Neural cell (in vitro differentiated cells): ENCODE measurements at regions not wholly inside any gene's neighbourhood (a gene's known extent, or its start where the extent isn't known, plus 50 kb on each side); places are given as distances from the start of the nearest gene placed in this dataset.

Experiments used
- H2AFZ ChIP-seq: fragments of 200-600, 300-800 bp; sonication (generic), shearing (Covaris generic); 2 replicates; pipeline ENCODE4 v1.6.0; 2014; ENCODE audit warnings: low read depth, mild to moderate bottlenecking, antibody characterized with exemption, low read length, moderate library complexity
- H3F3A ChIP-seq: fragments of 200-600 bp; shearing (Covaris generic); 2 replicates; pipeline ENCODE4 v1.6.1; 2016; ENCODE audit warnings: mild to moderate bottlenecking, moderate library complexity, mixed read lengths, antibody characterized with exemption, low read length; ENCODE audit not compliant: insufficient read depth, poor library complexity, severe bottlenecking
- H3K27ac ChIP-seq: fragments of 200-600, 300-800 bp; sonication (generic), shearing (Covaris generic); 2 replicates; pipeline ENCODE4 v1.5.1; 2014; ENCODE audit warnings: mild to moderate bottlenecking, low read length, moderate library complexity
- H3K27me3 ChIP-seq: fragments of 300-800, 200-600 bp; sonication (generic), shearing (Covaris generic); 2 replicates; pipeline ENCODE4 v1.6.0; 2014; ENCODE audit warnings: mild to moderate bottlenecking, low read depth, low read length, moderate library complexity; ENCODE audit not compliant: insufficient read depth
- H3K36me3 ChIP-seq: fragments of 300-800, 200-600 bp; sonication (generic), shearing (Covaris generic); 2 replicates; pipeline ENCODE4 v1.5.1; 2014; ENCODE audit warnings: mild to moderate bottlenecking, antibody characterized with exemption, low read length, moderate library complexity; ENCODE audit not compliant: insufficient read depth
- H3K4me2 ChIP-seq: fragments of 300-800, 200-600 bp; sonication (generic), shearing (Covaris generic); 2 replicates; pipeline ENCODE4 v1.6.0; 2014; ENCODE audit warnings: mild to moderate bottlenecking, low read length
- H3K4me3 ChIP-seq: fragments of 300-800, 200-600 bp; sonication (generic), shearing (Covaris generic); 2 replicates; pipeline ENCODE4 v1.5.1; 2014; ENCODE audit warnings: mild to moderate bottlenecking, low read length, moderate library complexity
- H3K79me2 ChIP-seq: fragments of 200-600 bp; shearing (Covaris generic); replicated peaks from 2 replicates; pipeline ENCODE4 v1.6.0; 2014; ENCODE audit warnings: mild to moderate bottlenecking, low read length, moderate library complexity; ENCODE audit not compliant: insufficient read depth
- H3K9ac ChIP-seq: fragments of 300-800, 200-600 bp; sonication (generic), shearing (Covaris generic); 2 replicates; pipeline ENCODE4 v1.6.1; 2016; ENCODE audit warnings: mild to moderate bottlenecking, low read length, mixed read lengths
- H3K9me2 ChIP-seq: fragments of 200-600 bp; shearing (Covaris generic); 2 replicates; pipeline ENCODE4 v1.6.1; 2016; ENCODE audit warnings: mild to moderate bottlenecking, low read length, mixed read lengths; ENCODE audit not compliant: insufficient read depth
- H3K9me3 ChIP-seq: fragments of 200-600, 300-800 bp; sonication (generic), shearing (Covaris generic); 2 replicates; pipeline ENCODE4 v1.6.1; 2016; ENCODE audit warnings: mild to moderate bottlenecking, mixed run types, low read length, moderate library complexity, mixed read lengths
- H4K20me1 ChIP-seq: fragments of 200-600 bp; shearing (Covaris generic); 2 replicates; pipeline ENCODE4 v1.6.1; 2016; ENCODE audit warnings: mild to moderate bottlenecking, mixed run types; ENCODE audit not compliant: insufficient read depth
- CTCF ChIP-seq: fragments of 450-650 bp; IDR thresholded peaks from 2 replicates; pipeline ENCODE4 v1.5.1; 2014; ENCODE audit warnings: antibody characterized with exemption, mild to moderate bottlenecking, moderate library complexity; ENCODE audit not compliant: poor library complexity, severe bottlenecking
- EP300 ChIP-seq: fragments of 450-650 bp; conservative IDR thresholded peaks from 2 replicates; pipeline ENCODE4 v1.6.1; 2014; ENCODE audit warnings: antibody characterized with exemption, mild to moderate bottlenecking, moderate library complexity; ENCODE audit not compliant: poor library complexity, severe bottlenecking
- EZH2 ChIP-seq: fragments of 200-600, 300-800 bp; shearing (Covaris generic), sonication (generic); IDR thresholded peaks from 2 replicates; pipeline ENCODE4 v1.6.1; 2014; ENCODE audit warnings: antibody characterized with exemption, low read length, borderline replicate concordance, mild to moderate bottlenecking; ENCODE audit not compliant: insufficient read depth, poor library complexity, severe bottlenecking
- MXI1 ChIP-seq: fragments of 450-650 bp; conservative IDR thresholded peaks from 2 replicates; pipeline ENCODE4 v1.6.1; 2014; ENCODE audit warnings: antibody characterized with exemption, mild to moderate bottlenecking; ENCODE audit not compliant: poor library complexity, severe bottlenecking
- POLR2AphosphoS5 ChIP-seq: IDR thresholded peaks from 2 replicates; pipeline ENCODE4 v1.6.1; 2012
- RAD21 ChIP-seq: fragments of 450-650 bp; conservative IDR thresholded peaks from 2 replicates; pipeline ENCODE4 v1.6.1; 2014; ENCODE audit warnings: antibody characterized with exemption, mild to moderate bottlenecking, moderate library complexity
- REST ChIP-seq: IDR thresholded peaks from 2 replicates; pipeline ENCODE4 v1.6.1; 2012; ENCODE audit warnings: borderline replicate concordance
- SMC3 ChIP-seq: fragments of 450-650 bp; conservative IDR thresholded peaks from 2 replicates; pipeline ENCODE4 v1.6.1; 2014; ENCODE audit warnings: antibody characterized with exemption, mild to moderate bottlenecking, moderate library complexity; ENCODE audit not compliant: poor library complexity
- TAF1 ChIP-seq: IDR thresholded peaks from 2 replicates; pipeline ENCODE4 v1.6.1; 2012; ENCODE audit warnings: low read depth

GRCh38 chr1:96569288-96569687 is 152.3 kb upstream of the PTBP2 start:
- Histone ChIP-seq H3K9me3 (no peaks in the 10 kb centered on the region), H3K27ac (no peak overlapping the region), H3K9me2 (no peaks in the 10 kb centered on the region), H2AFZ (no peak overlapping the region), H4K20me1 (no peaks in the 10 kb centered on the region), H3K4me3 (no peak overlapping the region), H3K4me2 (no peak overlapping the region), H3K36me3 (no peaks in the 10 kb centered on the region), H3F3A (no peaks in the 10 kb centered on the region), H3K27me3 (no peaks in the 10 kb centered on the region), H3K9ac (no peak overlapping the region), H3K79me2 (no peaks in the 10 kb centered on the region)
- TF ChIP-seq POLR2AphosphoS5, result no peak
- no peak for TF ChIP-seq CTCF
- TF ChIP-seq SMC3, result no peak
- TF ChIP-seq EP300, result no peak
- no peak for TF ChIP-seq RAD21
- no peak for TF ChIP-seq EZH2
- TF ChIP-seq TAF1, result no peak
- TF ChIP-seq MXI1, result no peak
- no peak for TF ChIP-seq REST

- Histone ChIP-seq H4K20me1 (no peaks in the 10 kb centered on the region), H3K4me3 (no peak overlapping the region), H3K27me3 (no peaks in the 10 kb centered on the region), H3K36me3 (no peaks in the 10 kb centered on the region), H3K79me2 (no peaks in the 10 kb centered on the region), H2AFZ (no peak overlapping the region), H3K9ac (no peak overlapping the region), H3K9me3 (no peaks in the 10 kb centered on the region), H3K27ac (no peak overlapping the region), H3K9me2 (no peaks in the 10 kb centered on the region), H3F3A (no peaks in the 10 kb centered on the region), H3K4me2 (no peak overlapping the region)
- TF ChIP-seq CTCF, result no peak
- TF ChIP-seq REST, result no peak
- TF ChIP-seq SMC3, result no peak
Measured at GRCh38 chr1:96579636-96580035, 141.9 kb upstream of the PTBP2 start.
